HPDE6-E6E7 (cell line): ENCODE measurements at regions not wholly inside any gene's neighbourhood (a gene's known extent, or its start where the extent isn't known, plus 50 kb on each side); places are given as distances from the start of the nearest gene placed in this dataset.

Experiments
- DNase-seq: peaks from one replicate; pipeline ENCODE4 v3.0.0; 2011; ENCODE audit warnings: missing footprints; ENCODE audit errors: extremely low spot score

GRCh38 chr6:21377356-21377755, 216.2 kb upstream of the SOX4 start:
- DNase-seq: no peak

- DNase-seq: no peak
Measured at GRCh38 chr6:21381331-21381963, 212.1 kb upstream of the SOX4 start.

GRCh38 chr6:21382821-21383449, 210.6 kb upstream of the SOX4 start:
- no peak for DNase-seq

GRCh38 chr6:21383450-21384085, 210.0 kb upstream of the SOX4 start:
- DNase-seq: no peak

- no peak for DNase-seq
Measured at GRCh38 chr6:21384216-21384615, 209.3 kb upstream of the SOX4 start.

GRCh38 chr6:21386744-21387143, 206.8 kb upstream of the SOX4 start:
- DNase-seq: peak; percentile 27

- no peak for DNase-seq
Measured at GRCh38 chr6:21390532-21391213, 202.9 kb upstream of the SOX4 start.

- DNase-seq: no peak
Measured at GRCh38 chr6:21392177-21392576, 201.4 kb upstream of the SOX4 start.

GRCh38 chr6:21393441-21394165, 199.9 kb upstream of the SOX4 start:
- no peak for DNase-seq

GRCh38 chr6:21395121-21395520, 198.4 kb upstream of the SOX4 start:
- DNase-seq: no peak

GRCh38 chr6:21396313-21396712, 197.2 kb upstream of the SOX4 start:
- no peak for DNase-seq

GRCh38 chr6:21398741-21399325, 194.7 kb upstream of the SOX4 start:
- DNase-seq: no peak

GRCh38 chr6:21402368-21402767, 191.2 kb upstream of the SOX4 start:
- no peak for DNase-seq

- DNase-seq: no peak
Measured at GRCh38 chr6:21404577-21404976, 189.0 kb upstream of the SOX4 start.

GRCh38 chr6:21406316-21406715, 187.2 kb upstream of the SOX4 start:
- no peak for DNase-seq

- no peak for DNase-seq
Measured at GRCh38 chr6:21409231-21409630, 184.3 kb upstream of the SOX4 start.

GRCh38 chr6:21413428-21413827, 180.1 kb upstream of the SOX4 start:
- no peak for DNase-seq

- DNase-seq: no peak
Measured at GRCh38 chr6:21414065-21414464, 179.5 kb upstream of the SOX4 start.

- DNase-seq: no peak
Measured at GRCh38 chr6:21420146-21420878, 173.2 kb upstream of the SOX4 start.

- DNase-seq: no peak
Measured at GRCh38 chr6:21420926-21421325, 172.6 kb upstream of the SOX4 start.
